HepG2 (cell line): ENCODE measurements at regions not wholly inside any gene's neighbourhood (a gene's known extent, or its start where the extent isn't known, plus 50 kb on each side); places are given as distances from the start of the nearest gene placed in this dataset.

Experiments used
- ATAC-seq: fragments of 200-7000 bp; cut with Tn5 transposase; 3 replicates; pipeline ENCODE4 v1.9.1; 2020; ENCODE audit warnings: mild to moderate bottlenecking, moderate library complexity
- BruUV-seq: library from RNA; stranded (reverse); fragments of 400-500 nt; replicated peaks from 2 replicates; lab custom pipeline; 2021; lab: Mats Ljungman, UMichigan
- CTCF ChIA-PET: fragments of 300-600 bp; formaldehyde crosslinking; extraction: SDS; loops from one replicate; lab custom pipeline; 2021; ENCODE audit warnings: low total read pairs, inconsistent platforms, low intra/inter-chr PET ratio; lab: Yijun Ruan, JAX
- POLR2A ChIA-PET: fragments of 350-600 bp; sonication (Branson Sonifier 250); formaldehyde crosslinking; loops from one replicate; lab custom pipeline; 2020; ENCODE audit warnings: antibody characterized with exemption, inconsistent platforms; lab: Yijun Ruan, JAX
- DNase-seq: peaks from one replicate; pipeline ENCODE4 v3.0.0-alpha.2; 2015; ENCODE audit warnings: low spot score
- FAIRE-seq: peaks from 3 replicates; lab custom pipeline; 2011; peaks lifted over from hg19 to GRCh38; lab: Jason Lieb, UNC
- H2AFZ ChIP-seq: one replicate; pipeline ENCODE4 v1.6.1; 2011; ENCODE audit warnings: low read length, inconsistent platforms
- H3K27ac ChIP-seq: fragments of 300-600 bp; 3 replicates; pipeline ENCODE4 v1.8.0; 2011; ENCODE audit warnings: mixed run types, mild to moderate bottlenecking, mixed read lengths, low read length, inconsistent platforms; ENCODE audit not compliant: insufficient read depth; ENCODE audit errors: extremely low read length
- H3K27me3 ChIP-seq, 2 experiments: fragments of 200-600 bp in 1 of 2; 2 replicates in 1 of 2; 3 replicates in 1 of 2; pipeline versions ENCODE4 v1.6.0 to v1.8.0; 2011; ENCODE audit warnings: low read length in 2 of 2, mild to moderate bottlenecking in 2 of 2, moderate library complexity in 2 of 2, inconsistent platforms in 1 of 2; ENCODE audit not compliant: insufficient read depth in 2 of 2, control insufficient read depth in 1 of 2
- H3K36me3 ChIP-seq, 2 experiments: fragments of 200-600 bp in 1 of 2; replicated peaks in 1 of 2; 2 replicates in 1 of 2; 3 replicates in 1 of 2; pipeline versions ENCODE4 v1.5.1 to v1.8.0; 2011; ENCODE audit warnings: low read length in 2 of 2, inconsistent platforms in 1 of 2; ENCODE audit not compliant: insufficient read depth in 2 of 2, control insufficient read depth in 1 of 2
- H3K4me1 ChIP-seq: 2 replicates; pipeline ENCODE4 v1.5.1; 2012; ENCODE audit warnings: low read length, inconsistent platforms; ENCODE audit not compliant: insufficient read depth
- H3K4me2 ChIP-seq: 2 replicates; pipeline ENCODE4 v1.6.0; 2011; ENCODE audit warnings: low read depth, low read length, inconsistent platforms
- H3K4me3 ChIP-seq, 3 experiments: fragments of 200-600 bp in 1 of 3; sonication (generic), shearing (Covaris generic) in 1 of 3; replicated peaks in 1 of 3; 2 replicates each; pipeline ENCODE4 v1.5.1; 2011 to 2016; ENCODE audit warnings: low read length in 3 of 3, inconsistent platforms in 2 of 3, low read depth in 2 of 3, mild to moderate bottlenecking in 2 of 3, control low read depth in 1 of 3, mixed read lengths in 1 of 3; ENCODE audit not compliant: insufficient read depth in 1 of 3
- H3K79me2 ChIP-seq: one replicate; pipeline ENCODE4 v1.6.1; 2011; ENCODE audit warnings: low read length, inconsistent platforms; ENCODE audit not compliant: insufficient read depth
- H3K9ac ChIP-seq: 2 replicates; pipeline ENCODE4 v1.6.0; 2011; ENCODE audit warnings: mild to moderate bottlenecking, low read depth, low read length, inconsistent platforms; ENCODE audit not compliant: insufficient read depth
- H3K9me3 ChIP-seq: 2 replicates; pipeline ENCODE4 v1.5.1; 2012; ENCODE audit warnings: mild to moderate bottlenecking, low read length
- H4K20me1 ChIP-seq: 2 replicates; pipeline ENCODE4 v1.6.0; 2011; ENCODE audit warnings: inconsistent platforms, mild to moderate bottlenecking, low read length, moderate library complexity; ENCODE audit not compliant: insufficient read depth
- FOXA3 ChIP-seq: IDR thresholded peaks from 2 replicates; pipeline ENCODE4 v1.6.1; 2016; ENCODE audit warnings: missing genetic modification reagents, missing compliant biosample characterization
- NFYB ChIP-seq: sonication (generic); formaldehyde crosslinking; IDR thresholded peaks from 2 replicates; pipeline ENCODE4 v1.4.0; 2020; ENCODE audit warnings: missing genetic modification reagents
- RAD21 ChIP-seq: fragments of 450-650 bp; formaldehyde crosslinking; IDR thresholded peaks from 2 replicates; pipeline ENCODE4 v1.5.0; 2020; ENCODE audit warnings: mild to moderate bottlenecking
- SMC3 ChIP-seq: IDR thresholded peaks from 2 replicates; pipeline ENCODE4 v1.6.1; 2011; ENCODE audit warnings: low read length, improper control_type of control experiment
- STAG1 ChIP-seq: sonication (generic); formaldehyde crosslinking; IDR thresholded peaks from 2 replicates; pipeline ENCODE4 v1.4.0; 2020; ENCODE audit warnings: missing genetic modification reagents
- WGBS: methylation state at CpG from one replicate; pipeline ENCODE4 v1.1.6; 2017; ENCODE audit warnings: low lambda C conversion rate; 5-methylcytosine and 5-hydroxymethylcytosine counted together
- in situ Hi-C: cut with HindIII; loops from 2 replicates; pipeline ENCODE4 v1.10.0; 2017; ENCODE audit warnings: low pct_unique_long_range_greater_than_20kb; ENCODE audit not compliant: extremely low pct_ligation_motif_present
- intact Hi-C: fragments of 100-400 bp; cut with micrococcal nuclease; formaldehyde crosslinking; loops from one replicate; pipeline ENCODE4 v1.10.0; 2022; ENCODE audit not compliant: unreplicated experiment
- TF ChIP-seq, protein P1 (sequence below): sonication (generic); formaldehyde crosslinking; IDR thresholded peaks from 2 replicates; pipeline ENCODE4 v1.5.0; 2020; ENCODE audit warnings: mild to moderate bottlenecking, missing genetic modification reagents, moderate library complexity

- TF ChIP-seq FOXA3 = no peak
- TF ChIP-seq, all 625 proteins: peak for 0
Measured at GRCh38 chr1:87953121-87953520, 624.4 kb downstream of the LMO4 start (continued).

- Histone ChIP-seq H2AFZ (no peak overlapping the region), H4K20me1 (no peaks in the 10 kb centered on the region), H3K9me3 (no peaks in the 10 kb centered on the region), H3K27me3 (0 out of 5 replicates have a peak, but pooled peaks cover 0 to 4% of the 10 kb centered on the region in 2 experiments), H3K36me3 (no peaks in the 10 kb centered on the region), H3K9ac (no peak overlapping the region), H3K4me2 (no peak overlapping the region), H3K27ac (no peak overlapping the region), H3K4me1 (no peaks in the 10 kb centered on the region), H3K4me3 (no peak overlapping the region), H3K79me2 (no peaks in the 10 kb centered on the region)
- ChIA-PET CTCF (interaction anchor here (1.2 to 1.9 kb wide), 3 partner anchors 166 to 661 kb away, joined by 4 to 8 read pairs (median 6); no protein-coding TSS in a partner anchor), POLR2A (no interaction called here)
- intact Hi-C loops = loop anchor here (1.0 to 5.0 kb wide), 6 partner anchors 167 to 822 kb away; no protein-coding TSS in a partner anchor
- FAIRE-seq (peak; percentile 81), ATAC-seq (peak; percentile 85), DNase-seq (peak; percentile 55)
- in situ Hi-C loops = loop anchor here (25.0 kb wide), 1 partner anchor 617 kb away; the partner anchor contains the start of gene LMO4
- BruUV-seq = no TSS peak
- WGBS = 20% methylated on average over 3 of the region's 3 CpGs
- TF ChIP-seq NFYB (CRISPR knock-in tag) (no peak), STAG1 (CRISPR knock-in tag) (peak; percentile 91), RAD21 (CRISPR knock-in tag) (peak; percentile 78), SMC3 (peak; percentile 97)
- TF ChIP-seq, protein P1, sequence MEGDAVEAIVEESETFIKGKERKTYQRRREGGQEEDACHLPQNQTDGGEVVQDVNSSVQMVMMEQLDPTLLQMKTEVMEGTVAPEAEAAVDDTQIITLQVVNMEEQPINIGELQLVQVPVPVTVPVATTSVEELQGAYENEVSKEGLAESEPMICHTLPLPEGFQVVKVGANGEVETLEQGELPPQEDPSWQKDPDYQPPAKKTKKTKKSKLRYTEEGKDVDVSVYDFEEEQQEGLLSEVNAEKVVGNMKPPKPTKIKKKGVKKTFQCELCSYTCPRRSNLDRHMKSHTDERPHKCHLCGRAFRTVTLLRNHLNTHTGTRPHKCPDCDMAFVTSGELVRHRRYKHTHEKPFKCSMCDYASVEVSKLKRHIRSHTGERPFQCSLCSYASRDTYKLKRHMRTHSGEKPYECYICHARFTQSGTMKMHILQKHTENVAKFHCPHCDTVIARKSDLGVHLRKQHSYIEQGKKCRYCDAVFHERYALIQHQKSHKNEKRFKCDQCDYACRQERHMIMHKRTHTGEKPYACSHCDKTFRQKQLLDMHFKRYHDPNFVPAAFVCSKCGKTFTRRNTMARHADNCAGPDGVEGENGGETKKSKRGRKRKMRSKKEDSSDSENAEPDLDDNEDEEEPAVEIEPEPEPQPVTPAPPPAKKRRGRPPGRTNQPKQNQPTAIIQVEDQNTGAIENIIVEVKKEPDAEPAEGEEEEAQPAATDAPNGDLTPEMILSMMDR (CRISPR knock-in tag) = peak; percentile 77
Measured at GRCh38 chr1:87953732-87954344, 625.2 kb downstream of the LMO4 start.
